ENCODE measurements at regions not wholly inside any gene's neighbourhood (a gene's known extent, or its start where the extent isn't known, plus 50 kb on each side); places are given as distances from the start of the nearest gene placed in this dataset.

DNA sequence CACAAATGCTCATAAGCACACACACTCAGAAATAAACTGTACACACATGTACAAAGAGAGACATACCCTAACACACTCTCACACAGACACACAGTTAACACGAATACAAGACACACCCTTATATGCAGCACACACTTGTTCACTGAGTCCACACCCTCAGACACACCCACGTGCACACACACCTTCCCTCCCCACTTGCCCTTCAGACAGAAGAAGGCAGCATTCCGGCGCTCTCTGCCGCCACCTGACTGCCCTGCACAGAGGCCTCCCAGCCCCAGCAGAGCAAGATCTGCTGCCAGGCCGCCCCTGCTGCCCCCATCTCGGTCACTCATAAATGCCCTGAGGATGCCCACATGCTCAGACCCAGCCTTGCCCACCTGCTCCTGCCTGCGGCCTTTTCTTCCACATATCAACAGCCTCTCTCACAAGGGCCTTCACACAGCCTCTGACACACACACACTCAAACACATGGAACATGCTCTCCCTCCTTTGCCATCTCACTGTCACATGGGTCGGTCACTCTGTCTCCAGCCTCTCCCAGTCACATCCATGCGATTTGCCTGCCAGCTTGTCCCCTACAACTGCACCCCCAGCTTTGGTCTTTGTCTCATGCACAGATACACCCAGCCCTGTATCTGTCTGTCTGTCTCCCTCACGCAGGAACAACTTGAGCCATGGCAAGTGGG is 71.1 kb downstream of the EPHB3 start:
- no peak overlapping the region for H3K27ac ChIP-seq
- DNase-seq (ENCODE audit: low read depth, low spot score): no peak
